HEK293T (cell line): ENCODE measurements at regions not wholly inside any gene's neighbourhood (a gene's known extent, or its start where the extent isn't known, plus 50 kb on each side); places are given as distances from the start of the nearest gene placed in this dataset.

Experiments
- BHLHE40 ChIP-seq: fragments of 450-650 bp; IDR thresholded peaks from 2 replicates; pipeline ENCODE4 v1.6.1; 2016; ENCODE audit warnings: mild to moderate bottlenecking, moderate library complexity, borderline replicate concordance
- CTBP1 ChIP-seq: fragments of 450-650 bp; IDR thresholded peaks from 2 replicates; pipeline ENCODE4 v1.6.1; 2016; ENCODE audit warnings: borderline replicate concordance
- FOXA1 ChIP-seq: fragments of 450-650 bp; IDR thresholded peaks from 2 replicates; pipeline ENCODE4 v1.6.1; 2016; ENCODE audit warnings: mild to moderate bottlenecking
- HDGF ChIP-seq: fragments of 450-650 bp; IDR thresholded peaks from 2 replicates; pipeline ENCODE4 v1.6.1; 2017; ENCODE audit warnings: antibody characterized with exemption, borderline replicate concordance
- SP1 ChIP-seq: fragments of 450-650 bp; IDR thresholded peaks from 2 replicates; pipeline ENCODE4 v1.6.1; 2017
- SUZ12 ChIP-seq: fragments of 450-650 bp; IDR thresholded peaks from 2 replicates; pipeline ENCODE4 v1.6.1; 2016; ENCODE audit warnings: mild to moderate bottlenecking

DNA sequence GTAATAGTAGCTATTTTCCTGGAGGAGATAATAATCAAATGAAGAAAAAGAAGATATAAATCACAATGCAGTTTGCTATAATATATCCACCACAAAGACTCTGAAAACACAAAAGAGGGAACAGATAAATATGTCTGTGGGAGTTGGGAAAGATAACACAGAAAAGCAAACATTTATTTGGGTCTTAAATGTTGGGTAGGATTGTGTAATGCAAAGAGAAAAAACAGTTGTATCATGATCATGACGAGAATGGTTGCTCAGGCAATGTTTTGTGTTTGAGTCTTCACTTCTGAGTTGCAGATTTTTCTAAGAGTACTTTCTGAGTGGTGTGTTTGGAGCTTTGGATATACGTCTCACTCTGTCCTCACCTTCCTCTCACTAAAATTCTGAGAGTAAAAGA is 437.5 kb downstream of the TFEC start:
- no peak for TF ChIP-seq SP1
- no peak for TF ChIP-seq SUZ12
- no peak for TF ChIP-seq FOXA1
- TF ChIP-seq HDGF, result no peak
- no peak for TF ChIP-seq BHLHE40
- TF ChIP-seq CTBP1, result no peak
